Astrocyte of the spinal cord (primary cell): ENCODE measurements at regions not wholly inside any gene's neighbourhood (a gene's known extent, or its start where the extent isn't known, plus 50 kb on each side); places are given as distances from the start of the nearest gene placed in this dataset.

Source experiments
- DNase-seq: peaks from one replicate; pipeline ENCODE4 v3.0.0; 2011; ENCODE audit warnings: low read depth, low spot score
- H3K4me3 ChIP-seq: 2 replicates; pipeline ENCODE4 v1.5.1; 2011; ENCODE audit warnings: low read depth, mild to moderate bottlenecking, low read length, moderate library complexity
- CTCF ChIP-seq: IDR thresholded peaks from 2 replicates; pipeline ENCODE4 v1.5.1; 2012; ENCODE audit warnings: low read depth, mild to moderate bottlenecking, low read length, inconsistent platforms
- in situ Hi-C: cut with HindIII; loops from 2 replicates; pipeline ENCODE4 v1.10.0; 2017; ENCODE audit warnings: low sequenced_read_pairs

DNA sequence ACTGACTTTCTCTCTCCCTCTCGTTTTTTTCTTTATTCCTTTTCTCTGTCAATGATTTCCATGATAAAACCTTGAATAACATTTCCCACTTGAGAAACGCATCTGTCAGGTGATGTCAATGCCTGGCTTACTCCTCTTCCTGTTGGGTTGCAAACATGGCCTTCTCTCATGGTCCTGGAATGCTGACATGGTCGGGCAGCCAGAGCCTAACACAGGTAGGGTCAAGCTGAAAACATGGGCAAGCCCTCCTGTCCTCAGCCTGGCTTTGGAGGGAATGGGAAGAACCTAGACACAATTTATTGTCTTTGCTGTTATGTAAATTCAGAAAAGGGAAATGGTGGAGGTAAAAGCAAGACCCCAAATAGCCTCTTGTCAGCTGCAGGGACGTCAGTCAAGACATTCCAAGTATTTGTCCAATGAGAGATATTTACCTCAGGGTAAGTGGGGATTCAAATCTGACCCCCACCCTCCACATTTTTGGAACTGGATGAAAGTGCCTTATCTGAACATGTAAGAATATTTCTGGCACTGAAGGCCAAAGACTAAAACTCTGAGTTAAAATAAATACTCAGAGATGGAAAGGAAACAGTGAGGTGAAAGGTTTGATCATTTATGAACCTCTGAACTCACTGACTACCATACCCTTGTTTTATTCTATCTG is 473.8 kb downstream of the SPRY1 start:
- in situ Hi-C loops = no loop called here
- no peak for DNase-seq
- no peak for TF ChIP-seq CTCF
- H3K4me3 ChIP-seq = no peak overlapping the region

- DNase-seq = no peak
- in situ Hi-C loops = no loop called here
- TF ChIP-seq CTCF = no peak
- H3K4me3 ChIP-seq = no peak overlapping the region
These were observed 474.7 kb downstream of the SPRY1 start for GRCh38 chr4:123871341-123871740.

DNA sequence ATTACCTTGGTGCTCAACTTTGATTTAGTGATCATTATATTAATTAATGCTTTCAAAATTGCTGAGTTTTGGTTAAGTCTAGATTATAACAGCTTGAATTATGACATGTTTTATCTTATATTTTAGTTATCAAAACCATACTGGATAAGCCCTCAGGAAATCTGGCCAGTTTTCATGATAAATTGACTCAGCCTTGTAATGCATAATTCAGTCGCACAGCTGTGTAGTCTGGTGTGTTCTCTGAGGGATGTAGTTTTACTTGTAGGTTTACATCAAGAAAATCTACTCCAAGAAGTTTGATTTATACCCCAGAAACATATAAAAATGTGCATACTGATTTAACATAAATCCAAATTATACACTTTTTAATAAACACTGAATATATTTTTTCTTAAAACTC is 477.5 kb downstream of the SPRY1 start:
- no peak overlapping the region for H3K4me3 ChIP-seq
- no peak for DNase-seq
- TF ChIP-seq CTCF = no peak
- in situ Hi-C loops = no loop called here

GRCh38 chr4:123876143-123876542 is 479.5 kb downstream of the SPRY1 start:
- no peak for TF ChIP-seq CTCF
- in situ Hi-C loops = no loop called here
- no peak overlapping the region for H3K4me3 ChIP-seq
- DNase-seq = no peak

GRCh38 chr4:123876671-123877101 is 480.1 kb downstream of the SPRY1 start:
- no peak overlapping the region for H3K4me3 ChIP-seq
- no peak for DNase-seq
- no peak for TF ChIP-seq CTCF
- in situ Hi-C loops = no loop called here

- H3K4me3 ChIP-seq = no peak overlapping the region
- peak; percentile 45 for DNase-seq
- no peak for TF ChIP-seq CTCF
- in situ Hi-C loops = no loop called here
These were observed 481.0 kb downstream of the SPRY1 start for GRCh38 chr4:123877551-123877950.
